ENCODE measurements at regions not wholly inside any gene's neighbourhood (a gene's known extent, or its start where the extent isn't known, plus 50 kb on each side); places are given as distances from the start of the nearest gene placed in this dataset.

- no peak overlapping the region for H4K91ac ChIP-seq (replicated peaks; ENCODE audit: insufficient read length, low read length)
- no peak overlapping the region for H2BK120ac ChIP-seq (replicated peaks; ENCODE audit: low read depth, low read length)
- no peak overlapping the region for H3K14ac ChIP-seq (ENCODE audit: insufficient read length)
- no peaks in the 10 kb centered on the region for H3K36me3 ChIP-seq (ENCODE audit: control insufficient read depth in 2 of 4, insufficient read depth in 4 of 4, low read length in 3 of 4)
- POLR2A ChIA-PET (ENCODE audit: partially characterized antibody), result no interaction called here
- H3K9ac ChIP-seq (replicated peaks in 1 of 4; ENCODE audit: extremely low read depth in 1 of 4, low read depth in 3 of 4, low read length in 3 of 4), result no peak overlapping the region
- H3K23me2 ChIP-seq (ENCODE audit: low read depth, low read length), result peaks cover 2% of the 10 kb centered on the region; the same call in 1 of the 2 replicates
- no peak overlapping the region for H2BK12ac ChIP-seq (ENCODE audit: low read depth, low read length)
- H3K79me1 ChIP-seq (ENCODE audit: low read depth, low read length), result no peaks in the 10 kb centered on the region
- no peak overlapping the region for H3K23ac ChIP-seq (ENCODE audit: insufficient read length)
- H4K5ac ChIP-seq (ENCODE audit: insufficient read length, low read depth, low read length), result no peak overlapping the region
- H4K8ac ChIP-seq (ENCODE audit: extremely low read depth, insufficient read depth, low read length), result no peak overlapping the region
- H3K4ac ChIP-seq (replicated peaks; ENCODE audit: insufficient read length, low read depth, low read length), result no peak overlapping the region
- H3K27ac ChIP-seq (ENCODE audit: low read depth, low read length), result no peak overlapping the region
- H3K4me1 ChIP-seq (replicated peaks in 1 of 4; ENCODE audit: control insufficient read depth in 3 of 4, insufficient read depth in 4 of 4, low read length in 3 of 4), result no peaks in the 10 kb centered on the region
- no peaks in the 10 kb centered on the region for H4K20me1 ChIP-seq (replicated peaks in 1 of 2; ENCODE audit: control insufficient read depth in 1 of 2, insufficient read depth in 2 of 2, low read length in 2 of 2)
- FAIRE-seq, result no peak
- no peak overlapping the region for H3K18ac ChIP-seq (ENCODE audit: extremely low read depth, low read length)
- H3K79me2 ChIP-seq (ENCODE audit: control insufficient read depth in 1 of 2, insufficient read depth in 2 of 2, low read length in 2 of 2), result no peaks in the 10 kb centered on the region
- no peak overlapping the region for H3K4me3 ChIP-seq (ENCODE audit: extremely low read depth in 1 of 4, insufficient read depth in 2 of 4, low read depth in 3 of 4, low read length in 4 of 4)
- H2BK20ac ChIP-seq (ENCODE audit: low read length), result no peak overlapping the region
- H2BK5ac ChIP-seq (ENCODE audit: low read depth, low read length), result no peak overlapping the region
- H3K4me2 ChIP-seq (ENCODE audit: insufficient read depth in 1 of 2, low read depth in 2 of 2, low read length in 2 of 2), result no peak overlapping the region
- H2AFZ ChIP-seq (ENCODE audit: low read length), result no peak overlapping the region
- no peak for DNase-seq (ENCODE audit: low read depth in 1 of 2, low spot score in 2 of 2)
- no peak overlapping the region for H2AK5ac ChIP-seq (ENCODE audit: low read depth, low read length)
- no peak overlapping the region for H3K56ac ChIP-seq (replicated peaks; ENCODE audit: insufficient read length, low read depth, low read length)
- H3K27me3 ChIP-seq (replicated peaks in 1 of 4; ENCODE audit: control insufficient read depth in 3 of 4, extremely low read depth in 1 of 4, insufficient read depth in 3 of 4, low read length in 3 of 4), result no peaks in the 10 kb centered on the region; a peak in 1 of 7 replicates
- CTCF ChIA-PET (ENCODE audit: partially characterized antibody), result interaction anchor here (0.5 to 14.8 kb wide), 15 partner anchors 9 to 831 kb away, joined by 3 to 386 read pairs (median 4); no protein-coding TSS in a partner anchor
- 90% methylated on average over 3 of the region's 3 CpGs; no CpG with 5 or more reads in 1 of the 2 experiments for WGBS, 2 experiments (ENCODE audit: extremely low coverage in 1 of 2, insufficient coverage in 1 of 2, insufficient read length in 1 of 2, insufficient replicate concordance in 2 of 2, low coverage in 1 of 2, low lambda C conversion rate in 2 of 2, missing lambda C conversion rate in 1 of 2)
- no peak overlapping the region for H2BK15ac ChIP-seq (ENCODE audit: low read length)
- no peaks in the 10 kb centered on the region; a peak in 1 of 4 replicates for H3K9me3 ChIP-seq (ENCODE audit: insufficient read depth in 2 of 2, low read depth in 1 of 2, low read length in 1 of 2)
- no peak for TF ChIP-seq CREB1 (IDR thresholded peaks at IDR 0.05)
- no peak for TF ChIP-seq RXRA (IDR thresholded peaks at IDR 0.05; ENCODE audit: insufficient read depth, low read depth, low read length)
- no peak for TF ChIP-seq ASH2L (IDR thresholded peaks at IDR 0.05; ENCODE audit: low read length)
- no peak for TF ChIP-seq EP300 (IDR thresholded peaks at IDR 0.05; ENCODE audit: borderline replicate concordance in 1 of 2, low read depth in 2 of 2, low read length in 2 of 2)
- no peak for TF ChIP-seq CBX5 (IDR thresholded peaks at IDR 0.05; ENCODE audit: low read depth, low read length)
- TF ChIP-seq CTCF (IDR thresholded peaks at IDR 0.05; ENCODE audit: control extremely low read depth in 1 of 3, insufficient read depth in 1 of 3, low read depth in 1 of 3, low read length in 3 of 3), result peak in 2 of 3 experiments; percentile 7 to 11; a peak in 1 of 4 replicates
- peak; percentile 13 to 30; a peak in 2 of 4 replicates for TF ChIP-seq RAD21 (IDR thresholded peaks at IDR 0.05 in 1 of 2, conservative IDR thresholded peaks at IDR 0.05 in 1 of 2; ENCODE audit: low read depth in 2 of 2, low read length in 2 of 2)
Measured at GRCh38 chr2:71804281-71804751, 343.3 kb downstream of the CYP26B1 start.
